Esophagus squamous epithelium (tissue), 4 donors: ENCODE measurements at regions not wholly inside any gene's neighbourhood (a gene's known extent, or its start where the extent isn't known, plus 50 kb on each side); places are given as distances from the start of the nearest gene placed in this dataset.
"Not testable (repeated sequence)": the region's sequence is repeated elsewhere in the genome, so short reads cannot be mapped to it uniquely, and the experiment has no call there.

Experiments
- POLR2A ChIP-seq, 4 donors: fragments of 450-650 bp; IDR thresholded peaks; one replicate each; pipeline ENCODE4 v1.6.1; 2017; ENCODE audit warnings: antibody characterized with exemption in 4 of 4, mild to moderate bottlenecking in 4 of 4, moderate library complexity in 3 of 4
- TF ChIP-seq, protein P1 (sequence below), 6 experiments: fragments of 450-650 bp in 4 of 6; fragments of 200-600 bp in 2 of 6; sonication (generic) in 2 of 6; IDR thresholded peaks; one replicate each; pipeline ENCODE4 v1.5.1; 2016 to 2019; ENCODE audit warnings: antibody characterized with exemption in 6 of 6, mild to moderate bottlenecking in 4 of 6, moderate library complexity in 4 of 6

DNA sequence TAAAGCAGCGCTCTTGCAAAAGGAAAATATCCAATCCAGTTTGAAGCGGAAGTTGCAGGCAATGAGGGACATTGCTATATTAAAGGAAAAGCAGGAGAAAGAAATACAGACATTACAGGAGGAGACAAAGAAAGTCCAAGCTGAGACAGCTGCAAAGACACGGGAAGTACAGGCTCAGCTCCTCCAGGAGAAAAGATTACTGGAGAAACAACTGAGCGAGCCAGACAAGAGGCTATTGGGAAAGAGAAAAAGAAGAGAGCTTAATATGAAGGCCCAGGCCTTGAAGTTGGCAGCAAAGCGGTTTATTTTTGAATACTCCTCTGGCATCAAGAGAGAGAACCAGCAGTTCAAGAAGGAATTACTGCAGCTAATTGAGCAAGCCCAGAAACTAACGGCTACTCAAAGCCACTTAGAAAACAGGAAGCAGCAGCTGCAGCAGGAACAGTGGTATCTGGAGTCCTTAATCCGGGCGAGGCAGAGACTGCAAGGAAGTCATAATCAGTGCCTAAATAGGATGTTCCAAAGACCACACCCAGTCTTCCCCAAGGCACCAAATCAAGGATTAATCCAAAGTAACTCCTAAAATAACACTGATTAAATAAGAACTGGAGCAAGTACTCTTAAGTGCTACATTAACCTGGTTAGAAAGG, 298.0 kb downstream of the LHFPL1 start:
- TF ChIP-seq, protein P1, sequence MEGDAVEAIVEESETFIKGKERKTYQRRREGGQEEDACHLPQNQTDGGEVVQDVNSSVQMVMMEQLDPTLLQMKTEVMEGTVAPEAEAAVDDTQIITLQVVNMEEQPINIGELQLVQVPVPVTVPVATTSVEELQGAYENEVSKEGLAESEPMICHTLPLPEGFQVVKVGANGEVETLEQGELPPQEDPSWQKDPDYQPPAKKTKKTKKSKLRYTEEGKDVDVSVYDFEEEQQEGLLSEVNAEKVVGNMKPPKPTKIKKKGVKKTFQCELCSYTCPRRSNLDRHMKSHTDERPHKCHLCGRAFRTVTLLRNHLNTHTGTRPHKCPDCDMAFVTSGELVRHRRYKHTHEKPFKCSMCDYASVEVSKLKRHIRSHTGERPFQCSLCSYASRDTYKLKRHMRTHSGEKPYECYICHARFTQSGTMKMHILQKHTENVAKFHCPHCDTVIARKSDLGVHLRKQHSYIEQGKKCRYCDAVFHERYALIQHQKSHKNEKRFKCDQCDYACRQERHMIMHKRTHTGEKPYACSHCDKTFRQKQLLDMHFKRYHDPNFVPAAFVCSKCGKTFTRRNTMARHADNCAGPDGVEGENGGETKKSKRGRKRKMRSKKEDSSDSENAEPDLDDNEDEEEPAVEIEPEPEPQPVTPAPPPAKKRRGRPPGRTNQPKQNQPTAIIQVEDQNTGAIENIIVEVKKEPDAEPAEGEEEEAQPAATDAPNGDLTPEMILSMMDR (IDR thresholded peaks at IDR 0.05) = not testable (repeated sequence)
- not testable (repeated sequence) for TF ChIP-seq POLR2A (IDR thresholded peaks at IDR 0.05)
